ENCODE measurements at regions not wholly inside any gene's neighbourhood (a gene's known extent, or its start where the extent isn't known, plus 50 kb on each side); places are given as distances from the start of the nearest gene placed in this dataset.

DNA sequence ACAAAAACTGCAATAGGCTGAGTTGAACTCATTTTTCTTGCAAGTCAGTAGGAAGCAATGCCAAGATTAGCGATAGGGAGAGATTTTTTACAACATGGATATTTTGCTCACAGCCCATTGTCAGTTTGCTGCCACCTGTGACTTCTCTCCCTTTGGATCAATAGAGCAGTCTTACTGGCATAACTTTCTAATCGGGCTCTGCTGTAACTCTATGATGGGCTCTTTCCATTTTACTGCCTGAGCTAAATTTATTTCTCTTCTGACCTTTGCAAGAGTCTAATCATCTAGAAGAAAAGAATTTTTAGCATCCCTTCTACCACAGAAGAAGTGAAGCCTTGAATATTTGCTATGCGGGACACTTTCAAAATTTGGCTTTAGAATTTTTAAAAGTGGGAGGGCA is 53.6 kb upstream of the SGCD start:
- DNase-seq (no peak), ATAC-seq (peak in 2 of 4 donors; percentile 58 to 60)
- Histone ChIP-seq H3K4me3 (no peak overlapping the region), H3K4me1 (peaks cover 0 to 37% (median 7%) of the 10 kb centered on the region in 12 donors), H3K9me3 (peaks cover 0 to 8% (median under 1%) of the 10 kb centered on the region in 12 donors), H3K36me3 (no peaks in the 10 kb centered on the region), H3K27me3 (no peaks in the 10 kb centered on the region), H3K27ac (peak overlapping the region in 6 of 12 donors; percentile 15 to 59 (median 30))
- intact Hi-C loops (cut with DNase I) = loop anchor here in 1 of 10 donors (5.0 kb wide), 1 partner anchor 54 kb away; the partner anchor contains the start of gene SGCD
- 23 to 43% (median 33%) methylated on average over 3 of the region's 3 CpGs for WGBS, 4 donors
- TF ChIP-seq CTCF (IDR thresholded peaks at IDR 0.05) (no peak), POLR2A (IDR thresholded peaks at IDR 0.05) (no peak)

GRCh38 chr5:156274453-156274852 is 52.5 kb upstream of the SGCD start:
- DNase-seq (no peak), ATAC-seq (no peak)
- intact Hi-C loops (cut with DNase I) = loop anchor here in 1 of 10 donors (5.0 kb wide), 1 partner anchor 53 kb away; the partner anchor contains the start of gene SGCD
- H3K4me1 ChIP-seq = peaks cover 0 to 37% (median 7%) of the 10 kb centered on the region in 12 donors
- H3K4me3 ChIP-seq = no peak overlapping the region
- WGBS, 4 donors = 65 to 78% (median 76%) methylated on average over 1 of the region's 1 CpG
- H3K36me3 ChIP-seq = no peaks in the 10 kb centered on the region
- H3K27ac ChIP-seq = no peak overlapping the region
- H3K27me3 ChIP-seq = no peaks in the 10 kb centered on the region
- peaks cover 0 to 8% (median 0%) of the 10 kb centered on the region in 12 donors for H3K9me3 ChIP-seq
- TF ChIP-seq POLR2A (IDR thresholded peaks at IDR 0.05) = no peak
- no peak for TF ChIP-seq CTCF (IDR thresholded peaks at IDR 0.05)
